NCI-H2107 (cell line): ENCODE measurements at regions not wholly inside any gene's neighbourhood (a gene's known extent, or its start where the extent isn't known, plus 50 kb on each side); places are given as distances from the start of the nearest gene placed in this dataset.
A peak's percentile ranks its signal among the peaks of the same experiment; 100 is the strongest.

Experiments
- DNase-seq: peaks from one replicate; lab custom pipeline; 2025; lab: John Stamatoyannopoulos, UW

DNA sequence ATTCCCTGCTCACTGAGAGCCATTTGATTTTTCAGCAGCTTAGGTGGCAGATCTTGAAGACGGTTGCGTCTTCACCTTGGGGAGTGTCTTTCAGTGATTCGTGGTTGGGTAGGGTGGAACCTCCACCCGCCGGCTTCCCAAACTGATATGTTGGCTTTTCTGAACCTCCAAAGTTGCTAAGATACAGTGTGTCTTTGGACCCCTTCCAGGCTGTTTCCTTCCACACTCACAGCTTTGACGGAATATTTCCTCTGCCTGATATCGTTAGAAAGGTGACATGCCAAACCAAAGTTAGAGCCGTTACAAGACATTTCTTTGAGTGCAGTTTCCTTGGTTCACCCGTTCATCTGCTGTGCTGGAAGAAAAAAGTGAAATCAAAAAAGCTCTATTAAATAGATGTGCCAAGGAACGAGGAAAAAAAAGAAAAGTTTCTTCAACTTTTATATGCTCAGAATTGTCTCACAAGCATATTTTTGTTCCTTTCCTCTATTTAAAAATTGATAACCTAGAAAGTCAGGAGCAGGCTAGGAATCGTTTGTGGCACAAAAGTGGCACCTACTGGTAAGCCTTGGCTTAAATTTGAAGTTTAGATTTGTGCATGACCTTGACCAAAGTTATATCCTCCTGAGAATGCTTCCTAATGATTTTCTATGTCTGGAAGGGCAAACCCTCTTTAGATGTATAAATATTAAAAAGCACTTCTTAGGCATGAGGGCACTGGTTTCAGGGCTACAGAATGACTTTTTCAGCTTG lies 270.7 kb upstream of the WWC1 start:
- DNase-seq = no peak

GRCh38 chr5:168022446-168023169 lies 268.8 kb upstream of the WWC1 start:
- no peak for DNase-seq

DNA sequence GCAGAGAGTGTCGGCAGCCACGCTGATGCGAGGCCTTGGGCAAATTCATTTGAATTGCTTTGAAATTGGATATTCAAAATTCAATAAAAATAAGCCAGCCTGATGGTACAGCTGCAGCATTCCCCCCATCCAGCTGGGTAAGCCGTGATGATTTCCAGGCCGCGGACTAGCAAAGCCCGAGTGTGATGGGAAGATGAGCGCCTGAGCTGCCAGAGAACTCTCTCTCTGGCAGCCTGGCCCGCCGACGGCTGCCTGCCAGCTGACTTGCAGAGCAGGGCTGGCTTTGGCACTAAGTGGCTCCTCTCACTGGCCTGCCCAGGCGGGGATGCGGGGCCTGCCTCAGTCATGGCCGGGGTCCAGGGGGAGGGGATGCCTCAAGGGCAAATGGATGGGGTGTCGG lies 268.3 kb upstream of the WWC1 start:
- DNase-seq = no peak

DNA sequence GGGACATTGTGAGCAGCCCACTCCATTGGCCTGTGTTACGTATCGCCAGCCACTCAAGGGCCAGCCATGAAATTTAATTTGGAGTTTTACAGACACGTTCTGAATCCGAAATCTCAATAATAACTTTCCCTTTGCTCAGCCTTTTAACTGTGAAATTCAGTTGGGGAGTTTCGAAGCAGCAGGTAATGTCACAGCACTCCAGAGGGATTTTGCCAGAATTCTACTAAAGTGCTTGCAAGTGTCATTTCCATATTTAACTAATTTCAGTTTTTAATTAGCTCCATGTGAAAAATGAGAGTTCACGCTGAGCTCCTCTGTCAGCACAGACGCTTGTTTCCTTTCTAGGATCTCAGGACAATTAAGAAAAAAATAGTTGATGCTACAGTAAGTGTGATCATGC lies 267.1 kb upstream of the WWC1 start:
- DNase-seq = no peak

DNA sequence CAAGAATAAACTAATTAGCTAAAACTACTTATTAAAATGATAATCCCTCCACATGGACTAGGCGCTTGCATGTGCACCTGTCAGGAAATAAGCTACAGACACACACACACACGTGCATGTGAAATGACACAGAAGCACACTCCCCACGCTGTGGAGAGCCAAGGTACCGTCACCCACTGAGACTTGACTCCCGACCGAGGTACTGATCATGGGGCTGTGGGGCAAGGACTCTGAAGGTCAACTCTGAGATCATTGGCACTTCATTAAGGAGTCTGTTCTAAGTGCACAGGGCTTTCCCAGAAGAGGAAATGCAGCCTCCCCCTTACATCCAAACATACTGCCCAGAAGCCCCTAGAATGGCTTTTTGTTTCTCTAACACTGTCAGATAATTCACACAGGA lies 264.4 kb upstream of the WWC1 start:
- DNase-seq = no peak

DNA sequence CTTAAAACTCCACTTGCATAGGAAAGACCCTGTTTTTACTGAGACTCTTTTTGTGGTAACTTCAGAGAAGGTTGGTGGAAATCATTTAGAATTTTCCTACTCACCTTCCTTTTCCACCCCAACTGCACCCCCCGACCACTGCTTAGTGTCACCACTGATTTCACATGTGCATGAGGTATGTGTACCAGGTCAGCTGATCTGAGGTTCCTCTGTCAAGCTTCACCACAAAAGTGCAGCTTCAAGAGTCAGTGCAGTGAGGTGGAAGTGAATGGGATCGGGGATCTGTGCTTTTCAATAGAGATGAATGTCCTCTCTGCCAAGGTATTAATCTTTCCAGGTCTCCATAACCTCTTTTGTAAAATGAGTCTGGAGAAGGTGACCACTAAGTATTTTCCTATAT lies 260.5 kb upstream of the WWC1 start:
- DNase-seq = no peak

DNA sequence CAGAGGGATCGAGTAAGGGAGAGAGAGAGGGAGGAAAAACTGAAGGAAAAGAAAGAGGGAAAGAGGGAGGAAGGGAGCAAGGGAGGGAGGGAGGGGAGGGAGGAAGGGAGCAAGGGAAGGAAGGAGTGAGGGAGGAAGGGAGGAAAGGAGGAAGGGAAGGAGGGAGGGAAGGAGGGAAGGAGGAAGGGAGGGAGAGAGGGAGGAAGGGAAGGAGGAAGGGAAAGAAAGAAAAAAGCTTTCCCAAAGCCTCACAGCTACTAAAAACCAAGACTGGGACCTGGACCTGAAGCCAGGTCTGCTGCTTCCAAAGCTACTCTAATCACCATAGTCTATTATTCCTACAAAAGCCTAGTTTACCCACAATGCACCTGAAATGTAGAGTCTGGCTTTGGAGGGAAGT lies 259.8 kb upstream of the WWC1 start:
- DNase-seq = no peak

- DNase-seq = no peak
Observed at GRCh38 chr5:168039039-168039438, 252.4 kb upstream of the WWC1 start.

DNA sequence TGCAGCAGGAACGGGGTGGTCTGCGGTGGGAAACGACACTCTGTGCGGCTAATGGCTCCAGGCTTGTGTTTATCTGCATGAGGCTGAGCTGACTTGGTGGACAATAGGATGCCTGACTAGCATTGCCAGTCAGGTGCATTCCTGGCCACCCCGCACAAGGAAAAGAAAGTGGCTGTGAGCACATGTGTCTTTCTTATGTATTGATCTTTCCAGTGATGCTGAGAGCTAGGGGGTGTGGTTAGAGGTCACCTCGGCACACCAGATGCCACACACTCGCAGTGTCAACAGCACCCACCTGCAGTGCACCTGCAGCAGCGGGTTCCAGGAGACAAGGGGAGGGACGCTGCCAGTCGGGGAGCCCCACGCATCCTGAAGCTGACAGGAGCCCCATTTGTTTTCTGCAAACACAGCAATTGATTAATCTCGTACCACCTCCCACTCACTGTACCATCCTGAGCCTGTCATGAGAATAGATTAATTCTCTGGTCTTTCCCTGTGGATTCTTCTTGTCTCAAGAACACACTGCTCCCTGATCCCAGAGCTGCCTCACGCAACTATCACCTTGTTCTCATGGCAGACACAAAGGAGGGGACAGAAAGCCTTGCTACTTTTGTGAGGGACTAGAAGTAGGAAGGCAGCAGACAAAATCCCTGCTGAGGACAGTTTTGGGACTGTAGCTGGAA lies 251.7 kb upstream of the WWC1 start:
- DNase-seq = no peak

DNA sequence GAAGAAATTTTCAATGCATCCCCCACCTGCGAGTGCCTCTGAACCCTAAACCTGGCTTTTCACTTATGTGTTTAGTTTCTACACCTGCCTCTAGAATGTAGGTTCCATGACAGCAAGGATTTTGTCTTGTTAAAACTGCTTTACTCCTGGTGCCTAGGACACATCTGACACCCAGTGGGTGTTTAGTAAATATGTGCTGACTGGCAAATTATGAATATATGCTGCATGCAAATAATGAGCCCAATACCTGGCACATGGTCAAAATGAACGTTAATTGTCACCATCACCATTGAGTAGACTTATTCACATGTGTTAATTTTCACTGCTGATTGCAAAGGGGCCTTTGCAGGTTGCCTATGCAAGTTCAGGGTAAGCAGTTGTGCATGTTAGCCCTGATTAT lies 249.9 kb upstream of the WWC1 start:
- DNase-seq = no peak

DNA sequence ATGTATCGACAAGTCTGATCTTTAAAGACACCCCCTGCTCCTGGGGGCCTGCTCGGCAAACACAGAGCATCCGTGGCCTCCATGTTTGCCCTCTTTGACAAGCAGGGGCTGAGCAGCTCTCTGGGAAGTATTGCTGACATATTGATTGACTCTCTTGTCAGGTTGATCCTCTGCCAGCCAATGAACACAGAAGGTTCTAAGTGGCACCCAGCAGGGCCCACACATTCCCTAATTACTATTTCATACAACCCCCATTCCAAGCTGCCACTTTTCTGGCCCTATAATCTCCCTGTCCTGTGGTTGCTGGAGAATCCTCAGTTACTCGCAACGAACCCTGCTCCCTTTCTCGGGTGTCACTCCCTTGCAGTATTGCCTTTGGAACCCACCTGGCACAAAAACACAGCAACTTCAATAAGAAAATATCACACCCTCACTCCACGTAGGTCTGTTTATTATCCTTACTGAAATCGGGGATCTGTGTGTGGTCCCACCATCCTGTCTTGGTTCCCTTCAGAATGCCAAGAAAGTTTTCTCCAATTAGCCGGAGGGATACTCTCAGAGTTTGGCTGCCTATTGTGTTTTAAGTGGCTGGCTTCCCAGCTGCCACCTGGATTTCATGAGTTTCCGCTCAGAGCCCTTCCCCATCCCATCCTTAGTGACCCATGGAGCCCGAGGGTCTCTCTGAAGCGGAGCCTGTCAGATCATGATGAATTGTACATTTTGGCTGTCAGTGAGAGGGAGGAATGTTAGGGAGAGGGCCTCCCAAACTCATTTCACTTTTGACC lies 249.0 kb upstream of the WWC1 start:
- DNase-seq = no peak

DNA sequence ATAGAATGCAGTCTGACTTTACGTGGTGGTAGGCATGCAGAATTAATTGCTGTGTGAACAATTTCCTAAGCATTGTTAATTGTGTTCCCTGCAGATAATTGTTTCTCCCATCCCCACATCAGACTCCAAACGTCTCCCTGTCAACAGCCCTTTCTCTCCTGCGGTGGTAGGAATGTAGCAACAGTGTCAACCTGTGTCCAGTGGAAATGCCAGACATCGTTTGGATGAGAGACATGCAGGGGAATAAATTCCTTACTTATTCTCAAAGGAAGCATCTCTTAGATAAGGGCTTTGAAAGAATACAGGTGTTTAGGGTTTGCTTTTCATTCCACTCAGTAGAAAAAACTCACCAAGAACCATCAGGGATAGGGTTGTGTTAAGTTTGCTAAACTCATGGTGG lies 245.3 kb upstream of the WWC1 start:
- no peak for DNase-seq

GRCh38 chr5:168047043-168047668 lies 244.3 kb upstream of the WWC1 start:
- DNase-seq = peak; percentile 11

- no peak for DNase-seq
Observed at GRCh38 chr5:168047669-168048111, 243.8 kb upstream of the WWC1 start.

GRCh38 chr5:168048486-168048885 lies 243.0 kb upstream of the WWC1 start:
- DNase-seq = no peak

GRCh38 chr5:168052686-168053085 lies 238.8 kb upstream of the WWC1 start:
- no peak for DNase-seq

GRCh38 chr5:168054091-168054490 lies 237.4 kb upstream of the WWC1 start:
- no peak for DNase-seq

DNA sequence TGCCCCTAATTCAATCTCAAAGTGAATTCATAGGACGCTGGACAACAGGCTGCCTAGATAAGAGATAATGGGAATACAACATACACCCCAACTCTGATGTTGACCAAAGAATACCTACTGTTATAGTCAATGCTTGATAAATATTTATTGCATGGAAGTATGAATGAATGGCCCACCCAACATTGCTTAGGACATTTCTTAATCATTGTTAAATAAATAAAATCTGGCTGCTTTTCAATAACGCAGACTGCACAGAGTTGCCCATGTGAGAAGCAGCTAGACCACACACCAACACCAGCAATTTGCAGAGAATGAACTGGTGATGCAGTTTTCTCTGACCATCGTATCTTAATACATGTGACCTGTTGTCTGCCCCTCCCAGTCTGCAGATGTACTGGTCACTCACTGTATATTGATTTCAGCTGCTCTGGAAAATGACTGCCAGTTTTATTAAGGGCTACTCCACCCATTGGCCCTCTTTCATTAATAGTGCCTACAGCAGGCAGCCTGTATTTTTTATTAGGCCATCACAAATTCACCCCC lies 236.2 kb upstream of the WWC1 start:
- no peak for DNase-seq

- DNase-seq = no peak
Observed at GRCh38 chr5:168055961-168056360, 235.5 kb upstream of the WWC1 start.

DNA sequence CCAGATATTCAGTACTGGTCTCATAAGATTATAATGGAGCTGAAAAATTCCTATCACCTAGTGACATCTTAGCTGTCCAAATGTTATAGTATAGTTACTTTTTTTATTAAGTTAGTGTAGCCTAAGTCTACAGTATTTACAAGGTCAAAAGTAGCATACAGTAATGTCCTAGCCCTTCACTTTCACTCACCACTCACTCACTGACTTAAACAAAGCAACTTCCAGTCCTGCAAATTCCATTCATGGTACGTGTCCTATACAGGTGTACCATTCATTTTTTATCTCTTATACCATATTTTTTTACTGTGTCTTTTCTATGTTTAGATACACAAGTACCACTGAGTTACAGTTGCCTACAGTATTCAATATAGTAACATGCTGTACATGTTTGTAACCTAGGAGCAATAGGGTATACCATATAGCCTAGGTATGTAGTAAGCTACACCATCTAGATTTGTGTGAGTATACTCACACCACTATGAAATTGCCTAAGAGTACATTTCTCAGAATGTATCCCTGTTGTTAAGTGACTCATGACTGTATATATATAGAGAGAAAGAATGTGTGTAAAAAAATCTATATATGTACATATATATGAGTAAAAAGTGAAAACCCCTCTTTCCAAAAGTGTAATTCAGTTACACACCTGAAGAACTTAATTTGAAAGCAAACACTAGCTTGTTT lies 234.8 kb upstream of the WWC1 start:
- no peak for DNase-seq

DNA sequence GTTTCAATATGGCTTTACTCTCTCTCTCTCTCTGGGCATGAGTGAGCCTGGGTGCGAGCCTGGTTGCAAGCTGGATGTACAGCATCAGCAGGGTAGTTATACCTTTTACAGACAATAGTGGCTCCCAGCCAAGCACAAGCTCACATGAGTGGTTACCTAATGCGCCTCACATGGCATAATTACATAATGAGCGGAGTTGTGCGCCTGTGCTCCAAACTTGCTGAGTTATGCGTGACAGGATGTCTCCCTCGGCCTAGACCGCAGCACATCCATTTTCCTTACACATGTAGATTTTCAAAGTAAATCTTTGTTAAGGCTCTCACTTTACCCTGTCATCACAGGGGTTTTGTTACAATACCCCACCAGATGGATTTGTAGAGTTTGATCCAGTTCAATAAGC lies 233.5 kb upstream of the WWC1 start:
- no peak for DNase-seq
